ENCODE measurements at regions not wholly inside any gene's neighbourhood (a gene's known extent, or its start where the extent isn't known, plus 50 kb on each side); places are given as distances from the start of the nearest gene placed in this dataset.

GRCh38 chr7:80288175-80289122, 153.8 kb downstream of the GNAI1 start:
- no peak for DNase-seq (ENCODE audit: low spot score)

GRCh38 chr7:80287400-80288174, 153.0 kb downstream of the GNAI1 start:
- DNase-seq (ENCODE audit: low spot score) = no peak

GRCh38 chr7:80286611-80287010, 152.0 kb downstream of the GNAI1 start:
- DNase-seq (ENCODE audit: low spot score) = no peak

- DNase-seq (ENCODE audit: low spot score) = no peak
Observed at GRCh38 chr7:80284855-80285254, 150.2 kb downstream of the GNAI1 start.

- DNase-seq (ENCODE audit: low spot score) = no peak
Observed at GRCh38 chr7:80279760-80280159, 145.1 kb downstream of the GNAI1 start.

GRCh38 chr7:80278737-80279136, 144.1 kb downstream of the GNAI1 start:
- no peak for DNase-seq (ENCODE audit: low spot score)

GRCh38 chr7:80277434-80278427, 143.1 kb downstream of the GNAI1 start:
- DNase-seq (ENCODE audit: low spot score) = no peak

All from NAMALWA (cell line).